ENCODE measurements at regions not wholly inside any gene's neighbourhood (a gene's known extent, or its start where the extent isn't known, plus 50 kb on each side); places are given as distances from the start of the nearest gene placed in this dataset.

DNA sequence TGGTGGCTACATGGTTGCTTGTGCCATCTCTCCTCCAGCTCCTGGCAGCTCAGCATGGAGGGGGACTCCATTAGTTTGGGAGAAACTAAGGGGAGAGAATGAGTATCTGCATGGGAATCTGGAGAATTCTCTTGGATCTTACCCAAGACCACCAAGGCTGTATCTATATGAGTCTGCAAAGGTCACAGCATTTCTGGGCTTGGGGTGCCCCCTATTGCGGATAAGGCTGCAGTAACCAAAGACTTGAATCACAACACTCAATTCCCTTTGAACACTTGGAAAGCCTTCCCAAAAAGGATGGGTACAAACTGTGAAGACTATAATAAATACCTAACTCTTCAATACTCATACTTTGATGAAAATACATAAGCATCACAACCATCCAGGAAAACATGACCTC lies 623.5 kb upstream of the NR3C2 start:
- Histone ChIP-seq H3K4me2 (no peak overlapping the region), H2AFZ (ENCODE audit: low read depth) (no peak overlapping the region), H3K36me3 (replicated peaks in 1 of 2; ENCODE audit: control insufficient read depth in 1 of 2, insufficient read depth in 2 of 2, low read length in 1 of 2) (no peaks in the 10 kb centered on the region), H4K20me1 (ENCODE audit: insufficient read depth) (no peaks in the 10 kb centered on the region), H3K4me1 (ENCODE audit: control insufficient read depth in 1 of 2, insufficient read depth in 2 of 2, low read depth in 1 of 2, low read length in 1 of 2) (no peaks in the 10 kb centered on the region), H3K27ac (ENCODE audit: low read depth in 2 of 2, low read length in 1 of 2) (no peak overlapping the region), H3K9ac (no peak overlapping the region), H3F3A (replicated peaks; ENCODE audit: insufficient read depth) (no peaks in the 10 kb centered on the region), H3K79me2 (ENCODE audit: insufficient read depth) (no peaks in the 10 kb centered on the region), H3K9me3 (no peaks in the 10 kb centered on the region), H3K9me2 (no peaks in the 10 kb centered on the region), H3K4me3 (ENCODE audit: low read depth in 2 of 2, low read length in 1 of 2) (no peak overlapping the region), H3K27me3 (ENCODE audit: insufficient read depth) (no peaks in the 10 kb centered on the region)
- peak; percentile 14; the same call in 1 of the 2 replicates for TF ChIP-seq RAD21 (IDR thresholded peaks at IDR 0.05; ENCODE audit: low read length)
- TF ChIP-seq, protein P1, sequence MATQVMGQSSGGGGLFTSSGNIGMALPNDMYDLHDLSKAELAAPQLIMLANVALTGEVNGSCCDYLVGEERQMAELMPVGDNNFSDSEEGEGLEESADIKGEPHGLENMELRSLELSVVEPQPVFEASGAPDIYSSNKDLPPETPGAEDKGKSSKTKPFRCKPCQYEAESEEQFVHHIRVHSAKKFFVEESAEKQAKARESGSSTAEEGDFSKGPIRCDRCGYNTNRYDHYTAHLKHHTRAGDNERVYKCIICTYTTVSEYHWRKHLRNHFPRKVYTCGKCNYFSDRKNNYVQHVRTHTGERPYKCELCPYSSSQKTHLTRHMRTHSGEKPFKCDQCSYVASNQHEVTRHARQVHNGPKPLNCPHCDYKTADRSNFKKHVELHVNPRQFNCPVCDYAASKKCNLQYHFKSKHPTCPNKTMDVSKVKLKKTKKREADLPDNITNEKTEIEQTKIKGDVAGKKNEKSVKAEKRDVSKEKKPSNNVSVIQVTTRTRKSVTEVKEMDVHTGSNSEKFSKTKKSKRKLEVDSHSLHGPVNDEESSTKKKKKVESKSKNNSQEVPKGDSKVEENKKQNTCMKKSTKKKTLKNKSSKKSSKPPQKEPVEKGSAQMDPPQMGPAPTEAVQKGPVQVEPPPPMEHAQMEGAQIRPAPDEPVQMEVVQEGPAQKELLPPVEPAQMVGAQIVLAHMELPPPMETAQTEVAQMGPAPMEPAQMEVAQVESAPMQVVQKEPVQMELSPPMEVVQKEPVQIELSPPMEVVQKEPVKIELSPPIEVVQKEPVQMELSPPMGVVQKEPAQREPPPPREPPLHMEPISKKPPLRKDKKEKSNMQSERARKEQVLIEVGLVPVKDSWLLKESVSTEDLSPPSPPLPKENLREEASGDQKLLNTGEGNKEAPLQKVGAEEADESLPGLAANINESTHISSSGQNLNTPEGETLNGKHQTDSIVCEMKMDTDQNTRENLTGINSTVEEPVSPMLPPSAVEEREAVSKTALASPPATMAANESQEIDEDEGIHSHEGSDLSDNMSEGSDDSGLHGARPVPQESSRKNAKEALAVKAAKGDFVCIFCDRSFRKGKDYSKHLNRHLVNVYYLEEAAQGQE (IDR thresholded peaks at IDR 0.05; ENCODE audit: low read depth, low read length): no peak
- no peak for DNase-seq
- WGBS (ENCODE audit: low lambda C conversion rate): 8% methylated on average over 1 of the region's 1 CpG
- CTCF ChIA-PET: no interaction called here
- POLR2A ChIA-PET: no interaction called here

DNA sequence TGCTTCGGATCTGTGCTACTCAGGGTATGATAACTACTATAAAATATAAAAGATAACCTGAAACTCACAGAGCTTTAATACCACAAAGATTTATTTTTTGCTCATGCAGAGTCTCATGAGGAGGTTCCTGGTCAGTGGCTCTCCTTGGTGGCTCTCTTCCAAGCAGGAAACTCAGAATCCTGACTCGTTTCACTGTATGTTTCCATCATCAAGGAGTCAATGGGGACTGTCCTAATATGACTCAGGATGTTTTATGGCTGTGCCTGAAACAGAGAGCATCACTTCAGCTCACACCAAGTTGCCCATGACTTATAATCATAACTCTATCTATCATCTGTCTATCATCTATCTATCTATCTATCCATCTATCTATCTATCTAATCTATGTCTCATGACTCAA lies 620.8 kb upstream of the NR3C2 start:
- no peak overlapping the region for H3K9ac ChIP-seq

More for the DNA sequence above, 620.8 kb upstream of the NR3C2 start:
- Histone ChIP-seq H3K36me3 (replicated peaks in 1 of 2; ENCODE audit: control insufficient read depth in 1 of 2, insufficient read depth in 2 of 2, low read length in 1 of 2) (no peaks in the 10 kb centered on the region), H3K27me3 (ENCODE audit: insufficient read depth) (no peaks in the 10 kb centered on the region; the same call in 1 of the 2 replicates), H2AFZ (ENCODE audit: low read depth) (no peak overlapping the region), H3K9me2 (no peaks in the 10 kb centered on the region), H3K4me2 (no peak overlapping the region), H3F3A (replicated peaks; ENCODE audit: insufficient read depth) (no peaks in the 10 kb centered on the region), H3K9me3 (no peaks in the 10 kb centered on the region), H3K4me1 (ENCODE audit: control insufficient read depth in 1 of 2, insufficient read depth in 2 of 2, low read depth in 1 of 2, low read length in 1 of 2) (no peaks in the 10 kb centered on the region), H4K20me1 (ENCODE audit: insufficient read depth) (no peaks in the 10 kb centered on the region), H3K4me3 (ENCODE audit: low read depth in 2 of 2, low read length in 1 of 2) (no peak overlapping the region), H3K27ac (ENCODE audit: low read depth in 2 of 2, low read length in 1 of 2) (no peak overlapping the region), H3K79me2 (ENCODE audit: insufficient read depth) (no peaks in the 10 kb centered on the region)
- TF ChIP-seq POLR2AphosphoS5 (IDR thresholded peaks at IDR 0.05; ENCODE audit: low read depth, low read length) (no peak), FOXJ3 (CRISPR knock-in tag; IDR thresholded peaks at IDR 0.05) (no peak), SIN3A (IDR thresholded peaks at IDR 0.05; ENCODE audit: borderline replicate concordance, low read depth, low read length) (no peak), NRF1 (IDR thresholded peaks at IDR 0.05; ENCODE audit: low read depth, low read length) (no peak), RXRA (IDR thresholded peaks at IDR 0.05; ENCODE audit: borderline replicate concordance, low read depth) (no peak), CHD2 (IDR thresholded peaks at IDR 0.05; ENCODE audit: low read length, partially characterized antibody) (no peak), TCF12 (IDR thresholded peaks at IDR 0.05) (no peak), SMC3 (IDR thresholded peaks at IDR 0.05; ENCODE audit: low read depth, low read length) (no peak), JUND (IDR thresholded peaks at IDR 0.05) (no peak), MEF2A (IDR thresholded peaks at IDR 0.05; ENCODE audit: borderline replicate concordance, low read depth) (no peak), EP300 (IDR thresholded peaks at IDR 0.05; ENCODE audit: borderline replicate concordance in 1 of 2, low read depth in 1 of 2, low read length in 1 of 2) (no peak)
- TF ChIP-seq, protein P1 (IDR thresholded peaks at IDR 0.05; ENCODE audit: low read depth, low read length): no peak
- TF ChIP-seq, protein P2, sequence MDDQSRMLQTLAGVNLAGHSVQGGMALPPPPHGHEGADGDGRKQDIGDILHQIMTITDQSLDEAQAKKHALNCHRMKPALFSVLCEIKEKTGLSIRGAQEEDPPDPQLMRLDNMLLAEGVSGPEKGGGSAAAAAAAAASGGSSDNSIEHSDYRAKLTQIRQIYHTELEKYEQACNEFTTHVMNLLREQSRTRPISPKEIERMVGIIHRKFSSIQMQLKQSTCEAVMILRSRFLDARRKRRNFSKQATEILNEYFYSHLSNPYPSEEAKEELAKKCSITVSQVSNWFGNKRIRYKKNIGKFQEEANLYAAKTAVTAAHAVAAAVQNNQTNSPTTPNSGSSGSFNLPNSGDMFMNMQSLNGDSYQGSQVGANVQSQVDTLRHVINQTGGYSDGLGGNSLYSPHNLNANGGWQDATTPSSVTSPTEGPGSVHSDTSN (IDR thresholded peaks at IDR 0.05): no peak
- TF ChIP-seq, protein P3, sequence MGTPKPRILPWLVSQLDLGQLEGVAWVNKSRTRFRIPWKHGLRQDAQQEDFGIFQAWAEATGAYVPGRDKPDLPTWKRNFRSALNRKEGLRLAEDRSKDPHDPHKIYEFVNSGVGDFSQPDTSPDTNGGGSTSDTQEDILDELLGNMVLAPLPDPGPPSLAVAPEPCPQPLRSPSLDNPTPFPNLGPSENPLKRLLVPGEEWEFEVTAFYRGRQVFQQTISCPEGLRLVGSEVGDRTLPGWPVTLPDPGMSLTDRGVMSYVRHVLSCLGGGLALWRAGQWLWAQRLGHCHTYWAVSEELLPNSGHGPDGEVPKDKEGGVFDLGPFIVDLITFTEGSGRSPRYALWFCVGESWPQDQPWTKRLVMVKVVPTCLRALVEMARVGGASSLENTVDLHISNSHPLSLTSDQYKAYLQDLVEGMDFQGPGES (IDR thresholded peaks at IDR 0.05; ENCODE audit: low read depth, low read length): no peak
- TF ChIP-seq, protein P4, sequence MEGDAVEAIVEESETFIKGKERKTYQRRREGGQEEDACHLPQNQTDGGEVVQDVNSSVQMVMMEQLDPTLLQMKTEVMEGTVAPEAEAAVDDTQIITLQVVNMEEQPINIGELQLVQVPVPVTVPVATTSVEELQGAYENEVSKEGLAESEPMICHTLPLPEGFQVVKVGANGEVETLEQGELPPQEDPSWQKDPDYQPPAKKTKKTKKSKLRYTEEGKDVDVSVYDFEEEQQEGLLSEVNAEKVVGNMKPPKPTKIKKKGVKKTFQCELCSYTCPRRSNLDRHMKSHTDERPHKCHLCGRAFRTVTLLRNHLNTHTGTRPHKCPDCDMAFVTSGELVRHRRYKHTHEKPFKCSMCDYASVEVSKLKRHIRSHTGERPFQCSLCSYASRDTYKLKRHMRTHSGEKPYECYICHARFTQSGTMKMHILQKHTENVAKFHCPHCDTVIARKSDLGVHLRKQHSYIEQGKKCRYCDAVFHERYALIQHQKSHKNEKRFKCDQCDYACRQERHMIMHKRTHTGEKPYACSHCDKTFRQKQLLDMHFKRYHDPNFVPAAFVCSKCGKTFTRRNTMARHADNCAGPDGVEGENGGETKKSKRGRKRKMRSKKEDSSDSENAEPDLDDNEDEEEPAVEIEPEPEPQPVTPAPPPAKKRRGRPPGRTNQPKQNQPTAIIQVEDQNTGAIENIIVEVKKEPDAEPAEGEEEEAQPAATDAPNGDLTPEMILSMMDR (IDR thresholded peaks at IDR 0.05): no peak
- no peak for DNase-seq
- POLR2A ChIA-PET: no interaction called here
- 1% methylated on average over 2 of the region's 2 CpGs for WGBS (ENCODE audit: low lambda C conversion rate)
- CTCF ChIA-PET: no interaction called here

All from SK-N-SH (cell line).